NCI-H82 (cell line): ENCODE measurements at regions not wholly inside any gene's neighbourhood (a gene's known extent, or its start where the extent isn't known, plus 50 kb on each side); places are given as distances from the start of the nearest gene placed in this dataset.
"Not testable (repeated sequence)": the region's sequence is repeated elsewhere in the genome, so short reads cannot be mapped to it uniquely, and the experiment has no call there.

Source experiments
- DNase-seq: peaks from one replicate; lab custom pipeline; 2025; lab: John Stamatoyannopoulos, UW

GRCh38 chr3:80734920-80735319 is 967.1 kb upstream of the ROBO1 start:
- no peak for DNase-seq

DNA sequence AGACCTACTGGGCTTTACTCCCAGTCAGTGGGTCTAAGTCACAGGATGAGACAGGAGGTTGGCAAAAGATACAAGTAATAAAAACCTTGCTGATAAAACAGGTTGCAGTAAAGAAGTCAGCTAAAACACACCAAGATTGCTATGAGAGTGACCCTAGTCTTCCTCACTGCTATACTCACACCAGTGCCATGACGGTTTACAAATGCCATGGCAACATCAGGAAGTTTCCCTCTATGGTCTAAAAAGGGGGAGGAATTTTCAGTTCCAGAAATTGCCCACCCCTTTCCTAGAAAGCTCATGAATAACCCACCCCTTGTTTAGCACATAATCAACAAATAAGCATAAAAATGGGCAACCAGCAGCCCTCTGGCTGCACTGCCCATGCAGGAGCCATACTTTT is 966.7 kb upstream of the ROBO1 start:
- DNase-seq: no peak

DNA sequence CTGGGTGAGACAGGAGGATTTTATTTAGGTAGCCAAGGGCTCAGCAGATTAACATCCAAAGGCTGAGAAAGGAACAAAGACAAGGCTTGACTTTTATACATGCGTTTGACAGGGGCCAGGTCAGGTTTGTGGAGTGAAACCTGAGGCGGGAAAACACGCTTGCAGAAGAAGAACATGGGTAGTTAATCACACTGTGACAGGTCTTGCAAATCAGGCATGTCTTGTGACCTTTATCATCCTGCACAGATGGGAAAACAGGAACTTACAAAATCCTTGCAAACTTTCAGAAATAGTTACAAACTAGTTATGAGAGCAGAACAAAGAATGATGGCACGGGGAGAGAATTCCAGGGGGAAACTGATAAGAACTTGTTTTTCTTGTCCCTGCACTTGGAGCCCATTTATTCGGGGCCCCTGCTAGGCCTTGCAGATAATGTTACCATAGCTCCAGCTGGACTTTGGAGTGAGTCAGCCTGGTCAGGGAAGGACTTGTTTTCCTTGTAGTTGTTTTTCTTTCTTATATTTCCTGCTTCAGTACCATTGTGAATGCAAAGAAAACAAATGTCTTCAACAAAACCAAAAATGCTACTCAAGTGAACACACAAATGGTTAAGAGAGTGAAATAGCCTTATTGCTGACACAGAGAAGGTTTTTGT is 965.9 kb upstream of the ROBO1 start:
- no peak for DNase-seq

DNA sequence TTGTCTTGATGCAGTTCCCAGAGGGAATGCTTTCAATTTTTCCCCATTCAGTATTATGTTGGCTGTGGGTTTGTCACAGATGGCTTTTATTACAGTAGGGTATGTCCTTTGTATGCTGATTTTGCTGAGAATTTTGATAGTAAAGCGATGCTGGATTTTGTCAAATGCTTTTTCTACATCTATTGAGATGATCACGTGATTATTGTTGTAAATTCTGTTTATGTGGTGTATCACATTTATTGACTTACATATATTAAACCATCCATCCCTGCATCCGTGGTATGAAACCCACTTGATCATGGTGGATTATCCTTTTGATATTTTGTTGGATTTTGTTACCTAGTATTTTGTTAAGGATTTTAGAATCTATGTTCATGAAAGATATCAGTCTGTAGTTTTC is 959.8 kb upstream of the ROBO1 start:
- DNase-seq: not testable (repeated sequence)

DNA sequence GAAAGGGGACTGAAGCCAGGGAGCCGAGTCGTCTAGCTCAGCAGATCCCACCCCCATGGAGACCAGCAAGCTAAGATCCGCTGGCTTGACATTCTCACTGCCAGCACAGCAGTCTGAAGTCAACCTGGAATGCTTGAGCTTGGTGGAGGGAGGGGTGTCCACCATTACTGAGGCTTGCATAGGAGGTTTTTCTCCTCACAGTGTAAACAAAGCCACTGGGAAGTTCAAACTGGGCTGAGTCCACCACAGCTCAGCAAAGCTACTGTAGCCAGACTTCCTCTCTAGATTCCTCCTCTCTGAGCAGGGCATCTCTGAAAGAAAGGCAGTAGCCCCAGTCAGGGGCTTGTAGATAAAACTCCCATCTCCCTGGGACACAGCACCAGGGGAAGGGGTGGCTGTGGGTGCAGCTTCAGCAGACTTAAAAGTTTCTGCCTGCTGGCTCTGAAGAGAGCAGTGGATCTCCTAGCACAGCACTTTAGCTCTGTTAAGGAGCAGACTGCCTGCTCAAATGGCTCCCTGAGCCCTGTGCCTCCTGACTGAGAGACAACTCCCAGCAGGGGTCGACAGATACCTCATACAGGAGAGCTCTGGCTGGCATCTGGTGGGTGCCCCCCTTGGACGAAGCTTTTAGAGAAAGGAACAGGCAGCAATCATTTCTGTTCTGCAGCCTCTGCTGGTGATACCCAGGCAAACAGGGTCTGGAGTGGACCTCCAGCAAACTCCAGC is 942.0 kb upstream of the ROBO1 start:
- not testable (repeated sequence) for DNase-seq

- DNase-seq: no peak
Measured at GRCh38 chr3:80705290-80705689, 937.5 kb upstream of the ROBO1 start.

- DNase-seq: no peak
Measured at GRCh38 chr3:80701349-80701748, 933.6 kb upstream of the ROBO1 start.

DNA sequence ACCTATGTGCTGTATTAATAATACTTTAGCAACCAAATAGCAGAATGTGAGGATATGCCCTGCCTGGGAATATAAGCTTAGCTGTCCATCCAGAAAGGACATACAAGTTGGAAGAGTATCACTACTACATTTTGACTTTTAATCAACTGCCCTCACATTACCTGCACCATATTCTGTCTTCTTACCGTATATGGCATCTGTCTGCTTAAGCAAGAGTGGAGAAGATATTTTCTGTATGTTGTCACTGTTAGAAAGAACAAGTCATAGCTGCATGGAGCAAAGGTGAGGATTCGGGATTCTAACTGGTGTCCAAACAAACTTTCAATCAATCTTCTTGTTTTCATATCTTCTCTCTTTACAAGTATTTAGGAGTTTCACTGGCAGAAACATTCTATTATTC is 929.5 kb upstream of the ROBO1 start:
- no peak for DNase-seq

GRCh38 chr3:80696280-80696679 is 928.5 kb upstream of the ROBO1 start:
- peak; percentile 5 for DNase-seq

- peak; percentile 51 for DNase-seq
Measured at GRCh38 chr3:80688814-80689213, 921.0 kb upstream of the ROBO1 start.

DNA sequence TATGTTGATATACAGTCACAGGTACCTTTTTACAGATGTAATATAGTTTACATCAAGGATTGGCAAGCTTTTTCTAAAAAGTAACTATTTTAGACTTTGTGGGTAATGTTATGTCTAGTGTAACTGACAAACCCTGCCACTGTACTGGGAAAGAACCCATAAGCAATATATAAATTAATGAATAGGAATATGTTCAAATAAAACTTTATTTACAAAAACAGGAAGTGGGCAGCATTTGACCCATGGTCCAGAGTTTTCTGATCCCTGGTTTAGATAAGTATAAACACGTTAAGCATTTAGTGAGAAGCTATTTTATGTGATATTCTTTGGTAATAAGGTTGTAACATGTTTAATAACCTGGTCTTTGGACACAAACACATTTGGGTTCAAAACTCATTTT is 915.2 kb upstream of the ROBO1 start:
- no peak for DNase-seq

DNA sequence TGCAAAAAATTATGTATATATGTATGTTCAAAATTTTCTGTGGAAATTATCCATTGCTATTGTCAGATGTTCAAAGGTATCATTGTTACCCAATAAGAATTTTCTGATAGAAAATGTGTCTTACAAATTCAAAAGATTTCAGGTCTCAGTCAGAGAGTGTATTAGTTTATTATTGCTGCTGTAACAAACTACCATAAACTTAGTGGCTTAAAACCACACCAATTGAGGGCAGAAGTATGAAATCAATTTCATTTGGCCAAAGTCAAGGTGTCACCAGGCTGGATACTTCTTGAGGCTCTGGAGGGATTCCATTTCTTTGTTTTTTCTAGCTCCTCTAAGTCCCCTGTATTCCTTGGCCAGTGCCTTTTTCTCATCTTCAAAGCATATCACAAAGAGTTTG is 914.4 kb upstream of the ROBO1 start:
- no peak for DNase-seq

GRCh38 chr3:80677796-80678195 is 910.0 kb upstream of the ROBO1 start:
- DNase-seq: peak; percentile 8

DNA sequence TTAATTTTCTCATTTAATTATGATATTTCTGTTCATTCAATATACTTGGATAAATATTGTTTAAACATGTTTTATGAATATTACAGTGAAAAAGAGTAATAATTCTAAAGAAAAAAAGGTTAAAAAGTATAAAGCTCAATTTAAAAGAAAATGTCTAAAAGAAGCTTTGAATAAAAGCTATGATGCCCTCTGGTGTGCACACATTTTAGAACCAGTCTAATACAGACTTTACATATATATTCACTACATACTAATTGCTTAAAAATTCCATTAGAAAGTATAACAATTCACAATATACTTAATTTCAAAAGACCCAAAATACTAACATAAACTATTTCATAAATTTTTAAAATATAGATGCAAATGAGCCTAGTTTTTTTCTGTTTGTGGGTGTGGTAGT is 909.1 kb upstream of the ROBO1 start:
- DNase-seq: no peak

GRCh38 chr3:80676261-80676660 is 908.5 kb upstream of the ROBO1 start:
- DNase-seq: peak; percentile 19

DNA sequence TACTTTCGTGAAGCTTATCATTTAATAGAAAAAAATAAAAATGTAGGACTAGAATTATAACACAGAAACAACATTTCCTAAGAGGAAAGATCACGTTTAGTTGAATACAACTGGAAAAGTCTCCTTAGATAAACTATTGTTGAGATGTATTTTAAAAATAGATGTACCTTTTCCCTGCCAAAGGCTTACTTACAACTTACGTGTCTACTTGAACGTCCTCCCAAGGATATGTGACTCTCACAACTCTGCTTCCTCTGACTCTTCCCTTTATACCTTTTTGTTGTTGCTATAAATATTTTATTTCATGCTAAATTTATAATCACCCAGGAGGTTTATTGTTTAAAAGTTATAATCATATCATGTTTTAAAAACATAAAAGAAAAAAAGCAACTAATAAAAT is 908.0 kb upstream of the ROBO1 start:
- no peak for DNase-seq

- no peak for DNase-seq
Measured at GRCh38 chr3:80668600-80669294, 900.9 kb upstream of the ROBO1 start.

DNA sequence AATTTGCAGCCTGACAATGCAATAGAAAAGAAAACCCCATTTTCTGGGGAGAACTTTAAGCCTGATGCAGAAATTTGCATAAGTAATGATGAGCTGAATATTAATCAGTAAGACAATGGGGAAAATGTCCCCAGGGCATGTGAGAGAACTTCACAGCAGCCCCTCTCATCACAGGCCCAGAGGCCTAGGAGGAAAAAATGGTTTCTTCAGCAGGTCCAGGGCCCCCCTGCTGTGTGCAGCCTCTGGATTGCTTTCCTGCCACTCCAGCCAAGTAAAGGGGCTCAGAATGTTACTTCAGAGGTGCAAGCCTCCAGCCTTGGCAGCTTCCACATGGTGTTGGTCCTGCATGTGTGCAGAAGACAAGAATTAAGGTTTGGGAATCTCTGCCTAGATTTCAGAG is 900.3 kb upstream of the ROBO1 start:
- DNase-seq: no peak

DNA sequence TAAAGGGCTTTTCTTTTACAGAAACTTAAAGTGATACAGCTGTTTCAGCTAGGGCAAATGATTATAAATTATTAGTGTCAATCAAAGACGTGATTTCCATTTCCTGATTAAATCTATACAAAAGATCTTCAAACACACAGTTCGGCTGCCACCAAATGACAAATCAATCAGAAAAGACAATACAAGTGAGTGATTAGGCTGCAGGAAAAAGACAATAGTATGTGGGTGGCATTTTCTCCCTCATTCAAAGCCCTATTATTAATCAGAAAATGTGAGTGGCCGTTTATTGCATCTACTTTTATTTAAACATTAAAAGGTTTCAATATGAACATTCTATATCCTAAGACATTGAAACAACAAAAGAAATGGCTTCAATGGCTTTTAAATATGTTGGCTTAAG is 895.6 kb upstream of the ROBO1 start:
- no peak for DNase-seq

DNA sequence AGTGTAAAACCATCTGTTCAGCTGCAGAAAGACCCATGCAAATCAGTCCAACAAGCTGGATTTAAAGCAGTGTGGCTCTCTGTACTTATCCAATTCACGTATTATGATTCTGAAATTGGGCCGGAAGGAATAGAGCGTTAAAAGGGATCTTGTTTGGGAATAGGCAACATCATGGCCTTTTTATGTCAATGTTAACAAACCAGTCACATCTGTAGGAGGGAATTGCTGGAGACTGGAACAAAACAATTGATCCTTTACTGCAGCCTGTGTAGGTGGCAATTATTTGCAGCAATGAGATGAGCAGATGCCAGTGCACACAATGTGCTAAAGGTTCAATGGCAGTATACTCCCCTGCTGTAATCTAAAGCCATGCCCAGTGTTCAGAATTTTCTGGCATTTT is 887.4 kb upstream of the ROBO1 start:
- peak; percentile 70 for DNase-seq

- no peak for DNase-seq
Measured at GRCh38 chr3:80649170-80649569, 881.4 kb upstream of the ROBO1 start.

- peak; percentile 95 for DNase-seq
Measured at GRCh38 chr3:80643421-80643820, 875.6 kb upstream of the ROBO1 start.
